ENCODE measurements at regions not wholly inside any gene's neighbourhood (a gene's known extent, or its start where the extent isn't known, plus 50 kb on each side); places are given as distances from the start of the nearest gene placed in this dataset.

GRCh38 chr2:23112517-23112916 lies 272.5 kb upstream of the KLHL29 start:
- TF ChIP-seq CTCF (IDR thresholded peaks at IDR 0.05) (no peak), POLR2A (IDR thresholded peaks at IDR 0.05) (no peak)

Measured in testis (tissue), 2 donors.